ENCODE measurements at regions not wholly inside any gene's neighbourhood (a gene's known extent, or its start where the extent isn't known, plus 50 kb on each side); places are given as distances from the start of the nearest gene placed in this dataset.

GRCh38 chr2:128439791-128440665 is 121.4 kb upstream of the HS6ST1 start:
- no peak for TF ChIP-seq POLR2AphosphoS5 (IDR thresholded peaks at IDR 0.05)
- no peaks in the 10 kb centered on the region for H3K36me3 ChIP-seq
- no peak overlapping the region for H3K27ac ChIP-seq
- intact Hi-C loops (cut with DNase I) = no loop called here
- H3K9me3 ChIP-seq = no peaks in the 10 kb centered on the region
- no peaks in the 10 kb centered on the region for H3K27me3 ChIP-seq (replicated peaks; ENCODE audit: insufficient read depth)
- no peak overlapping the region for H3K4me3 ChIP-seq
- WGBS = 82% methylated on average over 13 of the region's 13 CpGs
- H3K4me1 ChIP-seq (replicated peaks) = no peaks in the 10 kb centered on the region
- DNase-seq (ENCODE audit: low spot score) = no peak

DNA sequence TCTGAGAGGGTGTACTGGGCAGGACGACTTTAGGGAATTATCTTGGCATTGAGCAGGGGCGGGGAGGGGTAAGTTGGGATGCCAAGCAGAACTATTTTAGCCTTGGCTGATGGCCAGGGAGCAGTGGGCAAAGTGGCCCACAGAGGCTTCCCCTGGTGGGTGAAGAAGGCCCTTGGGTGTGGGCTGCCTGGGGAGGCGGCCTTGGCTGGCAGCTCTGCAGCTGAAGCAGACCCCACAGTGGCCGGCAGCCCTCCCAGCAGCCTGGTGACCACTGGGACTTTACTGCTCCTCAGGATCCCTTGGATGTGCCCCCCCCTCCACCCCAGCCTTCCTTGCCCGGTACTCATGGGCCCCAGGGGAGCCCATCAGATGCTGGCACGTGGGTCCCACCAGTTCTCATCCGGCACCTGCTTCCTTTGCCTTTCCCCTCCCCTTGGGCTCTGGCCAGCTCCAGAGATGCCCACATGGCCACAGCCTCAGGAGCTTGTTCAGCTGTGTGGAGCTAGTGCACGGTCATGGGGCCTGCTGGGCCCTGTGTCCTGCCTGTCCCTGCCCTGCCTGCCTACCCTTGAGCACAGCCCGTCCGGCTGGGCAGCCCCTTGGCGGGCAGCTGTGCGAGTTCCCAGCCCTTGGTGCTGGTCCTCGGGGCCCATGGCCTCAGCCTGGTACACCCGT is 122.1 kb upstream of the HS6ST1 start:
- Histone ChIP-seq H3K9me3 (no peaks in the 10 kb centered on the region), H3K27me3 (replicated peaks; ENCODE audit: insufficient read depth) (no peaks in the 10 kb centered on the region), H3K4me3 (no peak overlapping the region), H3K27ac (no peak overlapping the region), H3K36me3 (no peaks in the 10 kb centered on the region), H3K4me1 (replicated peaks) (no peaks in the 10 kb centered on the region)
- WGBS = 87% methylated on average over 11 of the region's 14 CpGs
- intact Hi-C loops (cut with DNase I) = no loop called here
- DNase-seq (ENCODE audit: low spot score) = no peak
- no peak for TF ChIP-seq CTCF (IDR thresholded peaks at IDR 0.05)
- no peak for TF ChIP-seq POLR2AphosphoS5 (IDR thresholded peaks at IDR 0.05)
- TF ChIP-seq POLR2A (IDR thresholded peaks at IDR 0.05) = no peak

DNA sequence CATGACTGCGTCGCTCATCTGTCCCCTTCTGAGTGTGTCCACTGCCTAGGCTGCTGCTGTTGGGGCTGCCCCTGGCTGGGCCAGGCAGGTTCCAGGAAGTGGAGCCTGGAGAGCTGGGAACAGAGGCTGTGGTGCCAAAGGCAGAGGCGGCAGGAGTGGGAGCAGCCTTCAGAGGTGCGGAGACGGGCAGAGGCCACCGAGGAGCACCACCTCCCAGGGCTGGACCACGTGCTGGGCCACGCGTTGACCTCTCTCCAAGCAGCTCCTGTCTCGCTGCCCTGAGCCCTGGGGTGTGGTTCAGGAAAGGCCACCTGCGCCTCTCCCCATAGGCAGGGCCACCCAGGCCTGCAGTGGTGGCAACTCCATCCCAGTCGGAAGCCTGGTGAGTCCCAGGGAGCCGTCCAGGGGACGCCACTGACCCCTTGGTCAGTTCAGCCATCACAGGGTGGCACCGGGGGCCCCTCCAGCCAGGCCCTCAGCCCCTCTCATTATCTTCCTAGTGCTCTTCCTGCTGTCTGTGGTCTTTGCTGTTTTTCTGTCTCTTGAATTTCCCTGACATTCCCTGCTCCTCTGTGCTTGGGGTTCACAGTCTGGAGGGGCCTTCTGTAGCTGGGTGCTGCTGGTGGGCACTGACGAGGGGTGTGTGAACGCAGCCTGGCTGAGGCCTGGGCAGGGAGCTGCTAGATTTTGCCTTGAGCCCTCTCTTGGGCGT is 122.8 kb upstream of the HS6ST1 start:
- intact Hi-C loops (cut with DNase I) = no loop called here
- no peak for TF ChIP-seq POLR2A (IDR thresholded peaks at IDR 0.05)
- no peak for TF ChIP-seq POLR2AphosphoS5 (IDR thresholded peaks at IDR 0.05)
- no peak for TF ChIP-seq CTCF (IDR thresholded peaks at IDR 0.05)
- Histone ChIP-seq H3K4me3 (no peak overlapping the region), H3K9me3 (no peaks in the 10 kb centered on the region), H3K27me3 (replicated peaks; ENCODE audit: insufficient read depth) (no peaks in the 10 kb centered on the region), H3K27ac (peak overlapping the region; percentile 58 to 65), H3K36me3 (no peaks in the 10 kb centered on the region), H3K4me1 (replicated peaks) (no peaks in the 10 kb centered on the region)
- 88% methylated on average over 18 of the region's 18 CpGs for WGBS
- DNase-seq (ENCODE audit: low spot score) = no peak

DNA sequence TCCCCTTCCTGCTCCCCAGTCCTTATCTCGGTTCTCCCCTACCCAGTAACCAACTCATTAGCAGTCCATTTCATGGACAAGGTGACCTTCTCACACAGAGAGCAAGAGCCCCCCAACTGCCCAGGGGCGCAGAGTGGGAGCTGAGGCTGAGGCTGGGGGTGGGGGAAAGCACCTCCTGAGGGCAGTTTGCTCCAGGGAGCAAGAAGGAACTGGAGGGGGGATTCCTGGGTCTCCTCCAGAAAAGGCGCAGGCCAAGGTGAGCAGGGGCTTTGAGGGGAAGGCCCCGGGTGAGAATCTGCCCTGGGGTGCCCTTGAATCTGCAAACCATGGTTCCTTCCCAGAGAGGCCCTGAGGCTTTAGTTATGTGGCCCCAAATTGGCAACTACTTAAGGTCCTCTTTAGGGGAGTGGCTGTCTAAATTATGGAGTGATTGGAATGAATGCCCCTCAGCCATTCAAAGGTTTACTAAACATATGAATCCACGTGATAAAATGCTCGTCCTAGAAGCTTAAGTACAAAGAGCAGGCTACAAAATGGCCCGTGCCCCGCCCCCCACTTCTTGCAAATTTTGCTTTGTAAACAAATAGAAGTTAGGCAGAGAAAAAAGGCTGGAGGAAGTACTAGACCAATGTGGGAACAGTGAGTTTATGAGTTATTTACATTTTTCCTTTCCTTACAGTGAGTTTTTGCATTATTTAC is 123.5 kb upstream of the HS6ST1 start:
- intact Hi-C loops (cut with DNase I) = no loop called here
- H3K36me3 ChIP-seq = no peaks in the 10 kb centered on the region
- DNase-seq (ENCODE audit: low spot score) = peak; percentile 79
- H3K27me3 ChIP-seq (replicated peaks; ENCODE audit: insufficient read depth) = no peaks in the 10 kb centered on the region
- peak overlapping the region; percentile 58 to 65 for H3K27ac ChIP-seq
- WGBS = 54% methylated on average over 7 of the region's 8 CpGs
- TF ChIP-seq CTCF (IDR thresholded peaks at IDR 0.05) (no peak), POLR2AphosphoS5 (IDR thresholded peaks at IDR 0.05) (peak; percentile 87), POLR2A (IDR thresholded peaks at IDR 0.05) (no peak)
- H3K4me3 ChIP-seq = no peak overlapping the region
- no peaks in the 10 kb centered on the region for H3K4me1 ChIP-seq (replicated peaks)
- no peaks in the 10 kb centered on the region for H3K9me3 ChIP-seq

DNA sequence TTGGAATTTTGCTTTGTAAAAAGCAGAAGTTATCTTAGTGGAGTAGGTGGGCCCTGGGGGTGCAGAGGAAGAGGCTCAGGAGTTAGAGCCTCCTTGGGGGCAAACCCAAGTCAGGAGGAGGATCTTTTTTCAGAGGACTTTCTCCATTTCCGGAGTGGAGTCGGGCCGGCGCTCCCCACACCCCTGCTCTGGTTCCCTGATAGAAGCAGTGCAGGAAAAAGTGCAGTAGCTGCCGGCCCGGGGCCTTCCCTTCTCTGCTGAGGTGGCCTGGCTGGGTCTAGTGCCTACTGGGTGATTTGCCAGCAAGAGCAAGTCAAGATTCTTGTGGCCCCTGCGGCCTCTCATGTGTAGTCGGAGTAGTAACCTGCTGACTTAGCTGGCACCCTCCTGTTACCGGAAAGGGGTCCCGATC is 124.2 kb upstream of the HS6ST1 start:
- Histone ChIP-seq H3K27ac (peak overlapping the region; percentile 58 to 65), H3K36me3 (no peaks in the 10 kb centered on the region), H3K4me1 (replicated peaks) (no peaks in the 10 kb centered on the region), H3K4me3 (no peak overlapping the region), H3K9me3 (no peaks in the 10 kb centered on the region), H3K27me3 (replicated peaks; ENCODE audit: insufficient read depth) (no peaks in the 10 kb centered on the region)
- intact Hi-C loops (cut with DNase I) = no loop called here
- no peak for TF ChIP-seq POLR2A (IDR thresholded peaks at IDR 0.05)
- TF ChIP-seq POLR2AphosphoS5 (IDR thresholded peaks at IDR 0.05) = no peak
- TF ChIP-seq CTCF (IDR thresholded peaks at IDR 0.05) = no peak
- no peak for DNase-seq (ENCODE audit: low spot score)
- WGBS = 51% methylated on average over 10 of the region's 10 CpGs

Data from prostate gland (tissue), 2 donors.